ENCODE measurements at regions not wholly inside any gene's neighbourhood (a gene's known extent, or its start where the extent isn't known, plus 50 kb on each side); places are given as distances from the start of the nearest gene placed in this dataset.

- no peak for TF ChIP-seq CTCF (conservative IDR thresholded peaks at IDR 0.05; ENCODE audit: low read depth, low read length)
- TF ChIP-seq EZH2 (IDR thresholded peaks at IDR 0.05; ENCODE audit: borderline replicate concordance, low read depth, low read length, poor library complexity, severe bottlenecking), result no peak
These were observed 680.1 kb upstream of the CXADR start for GRCh38 chr21:16832791-16833190.

All from A673 (cell line).